ENCODE measurements at regions not wholly inside any gene's neighbourhood (a gene's known extent, or its start where the extent isn't known, plus 50 kb on each side); places are given as distances from the start of the nearest gene placed in this dataset.

GRCh38 chr4:45064741-45065140 is 338.4 kb upstream of the GNPDA2 start:
- Histone ChIP-seq H3K4me1 (ENCODE audit: control insufficient read depth, extremely low read depth, insufficient read depth, low read length) (no peaks in the 10 kb centered on the region), H3K4me2 (ENCODE audit: extremely low read depth, insufficient read depth, low read length) (no peak overlapping the region), H3K36me3 (ENCODE audit: control insufficient read depth, insufficient read depth, low read length) (no peaks in the 10 kb centered on the region), H4K20me1 (ENCODE audit: control insufficient read depth, extremely low read depth, insufficient read depth, low read length) (no peaks in the 10 kb centered on the region), H3K27me3 (ENCODE audit: control insufficient read depth, insufficient read depth, low read length) (no peaks in the 10 kb centered on the region), H3K9ac (ENCODE audit: insufficient read depth, low read length) (no peak overlapping the region), H3K27ac (ENCODE audit: insufficient read depth, low read length) (no peak overlapping the region), H2AFZ (ENCODE audit: low read length) (no peak overlapping the region), H3K4me3 (replicated peaks in 1 of 4; ENCODE audit: control extremely low read depth in 1 of 4, insufficient read depth in 1 of 4, low read depth in 3 of 4, low read length in 4 of 4) (no peak overlapping the region), H3K79me2 (ENCODE audit: control insufficient read depth, insufficient read depth, low read length) (no peaks in the 10 kb centered on the region), H3K9me3 (ENCODE audit: control insufficient read depth, insufficient read depth, low read depth, low read length) (no peaks in the 10 kb centered on the region)
- no peak for DNase-seq (ENCODE audit: low read depth in 2 of 2)
- TF ChIP-seq EZH2 (IDR thresholded peaks at IDR 0.05; ENCODE audit: low read length, missing control alignments) = no peak
- TF ChIP-seq CTCF (conservative IDR thresholded peaks at IDR 0.05 in 1 of 2, IDR thresholded peaks at IDR 0.05 in 1 of 2; ENCODE audit: low read depth in 1 of 2, low read length in 2 of 2) = no peak

GRCh38 chr4:45063696-45064095 is 337.3 kb upstream of the GNPDA2 start:
- Histone ChIP-seq H3K9me3 (ENCODE audit: control insufficient read depth, insufficient read depth, low read depth, low read length) (no peaks in the 10 kb centered on the region), H3K4me1 (ENCODE audit: control insufficient read depth, extremely low read depth, insufficient read depth, low read length) (no peaks in the 10 kb centered on the region), H3K4me3 (replicated peaks in 1 of 4; ENCODE audit: control extremely low read depth in 1 of 4, insufficient read depth in 1 of 4, low read depth in 3 of 4, low read length in 4 of 4) (no peak overlapping the region), H2AFZ (ENCODE audit: low read length) (no peak overlapping the region), H3K36me3 (ENCODE audit: control insufficient read depth, insufficient read depth, low read length) (no peaks in the 10 kb centered on the region), H3K9ac (ENCODE audit: insufficient read depth, low read length) (no peak overlapping the region), H3K79me2 (ENCODE audit: control insufficient read depth, insufficient read depth, low read length) (no peaks in the 10 kb centered on the region), H3K27ac (ENCODE audit: insufficient read depth, low read length) (no peak overlapping the region), H3K27me3 (ENCODE audit: control insufficient read depth, insufficient read depth, low read length) (no peaks in the 10 kb centered on the region), H4K20me1 (ENCODE audit: control insufficient read depth, extremely low read depth, insufficient read depth, low read length) (no peaks in the 10 kb centered on the region), H3K4me2 (ENCODE audit: extremely low read depth, insufficient read depth, low read length) (no peak overlapping the region)
- DNase-seq (ENCODE audit: low read depth in 2 of 2) = no peak
- TF ChIP-seq CTCF (conservative IDR thresholded peaks at IDR 0.05 in 1 of 2, IDR thresholded peaks at IDR 0.05 in 1 of 2; ENCODE audit: low read depth in 1 of 2, low read length in 2 of 2) = no peak
- TF ChIP-seq EZH2 (IDR thresholded peaks at IDR 0.05; ENCODE audit: low read length, missing control alignments) = no peak

- no peak overlapping the region for H3K4me2 ChIP-seq (ENCODE audit: extremely low read depth, insufficient read depth, low read length)
- no peaks in the 10 kb centered on the region for H3K79me2 ChIP-seq (ENCODE audit: control insufficient read depth, insufficient read depth, low read length)
- no peaks in the 10 kb centered on the region for H4K20me1 ChIP-seq (ENCODE audit: control insufficient read depth, extremely low read depth, insufficient read depth, low read length)
- no peak overlapping the region for H3K27ac ChIP-seq (ENCODE audit: insufficient read depth, low read length)
- no peaks in the 10 kb centered on the region for H3K4me1 ChIP-seq (ENCODE audit: control insufficient read depth, extremely low read depth, insufficient read depth, low read length)
- no peak overlapping the region for H3K4me3 ChIP-seq (replicated peaks in 1 of 4; ENCODE audit: control extremely low read depth in 1 of 4, insufficient read depth in 1 of 4, low read depth in 3 of 4, low read length in 4 of 4)
- DNase-seq (ENCODE audit: low read depth in 2 of 2) = no peak
- H3K9ac ChIP-seq (ENCODE audit: insufficient read depth, low read length) = no peak overlapping the region
- H2AFZ ChIP-seq (ENCODE audit: low read length) = no peak overlapping the region
- H3K9me3 ChIP-seq (ENCODE audit: control insufficient read depth, insufficient read depth, low read depth, low read length) = no peaks in the 10 kb centered on the region
- no peaks in the 10 kb centered on the region for H3K27me3 ChIP-seq (ENCODE audit: control insufficient read depth, insufficient read depth, low read length)
- TF ChIP-seq EZH2 (IDR thresholded peaks at IDR 0.05; ENCODE audit: low read length, missing control alignments) = no peak
- no peak for TF ChIP-seq CTCF (conservative IDR thresholded peaks at IDR 0.05 in 1 of 2, IDR thresholded peaks at IDR 0.05 in 1 of 2; ENCODE audit: low read depth in 1 of 2, low read length in 2 of 2)
- no peaks in the 10 kb centered on the region for H3K36me3 ChIP-seq (ENCODE audit: control insufficient read depth, insufficient read depth, low read length)
Observed at GRCh38 chr4:45062935-45063545, 336.7 kb upstream of the GNPDA2 start.

All from fibroblast of lung (primary cell).